ENCODE measurements at regions not wholly inside any gene's neighbourhood (a gene's known extent, or its start where the extent isn't known, plus 50 kb on each side); places are given as distances from the start of the nearest gene placed in this dataset.
"Not testable (repeated sequence)": the region's sequence is repeated elsewhere in the genome, so short reads cannot be mapped to it uniquely, and the experiment has no call there.

DNA sequence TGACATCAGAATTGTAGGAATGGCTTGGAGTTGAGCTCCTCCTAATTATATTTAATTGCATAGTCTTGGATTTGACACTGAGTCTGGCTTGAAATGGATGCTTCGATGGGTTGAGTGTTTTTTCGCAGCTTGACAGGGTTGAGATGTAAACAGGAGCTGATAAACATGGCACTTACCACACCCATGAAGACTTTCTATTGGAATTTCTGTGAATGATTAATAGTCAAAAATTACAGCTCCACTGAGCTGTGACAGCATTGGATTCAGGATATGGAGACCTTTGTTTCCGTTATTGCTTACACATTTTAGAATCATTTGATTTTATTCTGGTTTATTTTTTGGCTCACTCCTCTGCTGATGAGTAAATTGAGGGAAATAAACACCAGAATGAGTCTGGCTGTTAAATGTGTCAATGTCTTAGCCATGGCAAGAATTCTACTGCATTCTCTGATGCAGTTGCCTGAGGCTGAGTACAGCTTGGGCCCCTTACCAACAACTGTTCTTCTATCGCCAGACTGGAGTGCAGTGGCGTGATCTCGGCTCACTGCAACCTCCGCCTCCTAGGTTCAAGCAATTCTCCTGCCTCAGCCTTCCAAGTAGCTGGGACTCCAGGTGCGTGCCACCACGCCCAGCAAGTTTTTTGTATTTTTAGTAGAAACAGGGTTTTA lies 128.1 kb upstream of the DOK5 start:
- H3K27me3 ChIP-seq (ENCODE audit: control insufficient read depth, insufficient read depth, low read length), result no peaks in the 10 kb centered on the region
- H3K4me1 ChIP-seq (ENCODE audit: control insufficient read depth, low read depth, low read length), result peaks cover 24% of the 10 kb centered on the region
- H3K27ac ChIP-seq (ENCODE audit: low read length), result no peak overlapping the region
- no peaks in the 10 kb centered on the region for H3K36me3 ChIP-seq (ENCODE audit: control insufficient read depth, low read depth, low read length)
- H3K9ac ChIP-seq (ENCODE audit: low read length), result no peak overlapping the region
- H3K9me3 ChIP-seq (ENCODE audit: control insufficient read depth, low read depth, low read length), result no peaks in the 10 kb centered on the region
- H3K4me3 ChIP-seq (ENCODE audit: low read length), result no peak overlapping the region

DNA sequence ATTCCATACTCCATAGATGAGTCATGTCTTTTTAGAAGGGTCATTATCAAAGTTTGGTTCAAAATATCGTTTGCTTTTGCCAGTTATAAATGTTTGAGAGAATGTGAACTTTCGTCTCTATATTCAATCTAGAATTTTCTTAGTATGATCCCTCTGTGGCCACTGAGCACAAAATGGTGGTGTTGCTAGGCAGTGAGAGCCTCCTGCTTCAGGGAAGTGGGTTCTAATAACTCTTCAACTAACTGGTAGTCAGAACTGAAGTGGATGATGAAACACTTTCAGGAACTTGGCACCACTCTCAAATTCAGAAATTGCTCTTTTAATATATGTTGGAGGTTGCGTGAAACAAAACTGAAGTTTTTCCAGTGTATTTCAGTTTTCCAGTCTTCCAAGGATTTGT lies 125.0 kb upstream of the DOK5 start:
- Histone ChIP-seq H3K27ac (ENCODE audit: low read length) (no peak overlapping the region), H3K9me3 (ENCODE audit: control insufficient read depth, low read depth, low read length) (no peaks in the 10 kb centered on the region), H3K4me3 (ENCODE audit: low read length) (no peak overlapping the region), H3K9ac (ENCODE audit: low read length) (no peak overlapping the region), H3K27me3 (ENCODE audit: control insufficient read depth, insufficient read depth, low read length) (no peaks in the 10 kb centered on the region), H3K36me3 (ENCODE audit: control insufficient read depth, low read depth, low read length) (no peaks in the 10 kb centered on the region), H3K4me1 (ENCODE audit: control insufficient read depth, low read depth, low read length) (peaks cover 17% of the 10 kb centered on the region)

DNA sequence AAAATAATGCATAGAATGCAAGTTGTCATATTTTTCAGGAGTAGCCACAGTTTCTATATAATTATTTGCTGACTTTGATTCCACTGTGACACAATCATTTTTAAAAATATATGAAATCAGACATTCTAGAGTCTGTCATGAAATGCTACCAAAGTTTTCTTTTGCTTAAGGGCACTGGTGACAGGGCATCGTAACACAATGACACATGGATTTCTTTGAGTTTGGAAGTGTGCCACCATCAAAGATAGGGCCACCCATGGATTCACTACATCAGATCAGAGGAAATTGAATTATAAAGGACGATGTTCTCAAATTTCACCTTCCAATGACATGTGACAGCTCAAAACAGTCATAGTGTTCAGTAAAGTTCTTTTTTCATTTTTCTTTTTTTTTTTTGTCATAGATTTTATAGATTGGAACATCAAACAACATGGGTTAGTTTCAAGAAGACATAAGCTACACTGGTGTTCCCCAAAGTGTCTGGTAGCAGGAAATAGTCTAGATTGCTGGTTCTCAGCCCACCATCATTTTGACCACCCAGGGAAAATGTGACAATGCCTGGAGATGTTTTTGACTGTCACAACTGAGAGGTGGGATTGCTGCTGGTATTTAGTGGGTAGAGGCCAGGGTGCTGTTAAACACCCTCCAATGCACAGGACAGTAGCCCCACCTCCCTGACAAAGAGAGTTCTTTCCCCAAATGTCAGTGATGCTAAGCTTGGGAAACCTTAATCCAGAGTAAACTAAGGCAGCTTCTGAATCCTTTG lies 123.8 kb upstream of the DOK5 start:
- no peak overlapping the region for H3K27ac ChIP-seq (ENCODE audit: low read length)

DNA sequence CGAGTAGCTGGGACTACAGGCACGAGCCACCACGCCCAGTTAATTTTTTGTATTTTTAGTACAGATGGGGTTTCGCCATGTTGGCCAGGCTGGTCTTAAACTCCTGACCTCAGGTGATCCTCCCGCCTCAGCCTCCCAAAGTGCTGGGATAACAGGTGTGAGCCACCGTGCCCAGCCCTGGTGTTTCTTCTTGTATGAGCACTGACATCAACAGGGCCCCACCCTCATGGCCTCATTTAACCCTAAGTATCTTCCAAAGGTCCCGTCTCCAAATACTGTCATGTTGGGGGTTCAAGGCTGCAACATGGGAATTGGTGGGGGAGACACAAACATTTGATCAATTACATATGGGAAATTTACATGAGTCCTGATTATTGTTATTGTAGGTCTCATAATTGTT lies 122.9 kb upstream of the DOK5 start:
- H3K4me1 ChIP-seq (ENCODE audit: control insufficient read depth, low read depth, low read length); H3K27ac ChIP-seq (ENCODE audit: low read length); H3K27me3 ChIP-seq (ENCODE audit: control insufficient read depth, insufficient read depth, low read length); H3K9ac ChIP-seq (ENCODE audit: low read length); H3K4me3 ChIP-seq (ENCODE audit: low read length); H3K36me3 ChIP-seq (ENCODE audit: control insufficient read depth, low read depth, low read length); H3K9me3 ChIP-seq (ENCODE audit: control insufficient read depth, low read depth, low read length): not testable (repeated sequence)

More for the DNA sequence above, 123.8 kb upstream of the DOK5 start:
- H3K4me3 ChIP-seq (ENCODE audit: low read length), result no peak overlapping the region
- H3K4me1 ChIP-seq (ENCODE audit: control insufficient read depth, low read depth, low read length), result peaks cover 5% of the 10 kb centered on the region
- H3K36me3 ChIP-seq (ENCODE audit: control insufficient read depth, low read depth, low read length), result no peaks in the 10 kb centered on the region
- H3K9ac ChIP-seq (ENCODE audit: low read length), result no peak overlapping the region
- no peaks in the 10 kb centered on the region for H3K9me3 ChIP-seq (ENCODE audit: control insufficient read depth, low read depth, low read length)
- H3K27me3 ChIP-seq (ENCODE audit: control insufficient read depth, insufficient read depth, low read length), result no peaks in the 10 kb centered on the region

DNA sequence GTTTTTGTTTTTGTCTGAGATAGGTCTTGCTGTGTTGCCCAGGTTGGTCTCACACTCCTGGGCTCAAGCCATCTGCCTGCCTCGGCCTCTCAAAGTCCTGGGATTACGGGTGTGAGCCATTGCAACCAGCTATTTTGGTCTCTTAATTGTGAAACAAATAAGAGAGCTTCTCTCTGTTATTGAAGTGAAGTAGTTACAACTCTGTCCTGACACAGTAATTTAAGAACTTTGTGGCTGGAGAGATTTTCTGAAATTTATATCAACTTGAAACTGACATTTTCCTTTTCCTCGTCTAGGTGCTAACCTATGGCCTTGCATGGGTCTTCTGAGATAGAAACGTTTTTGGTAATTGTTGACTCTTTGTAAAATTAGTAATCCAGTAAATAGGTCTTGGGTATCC lies 122.1 kb upstream of the DOK5 start:
- Histone ChIP-seq H3K9ac (ENCODE audit: low read length) (no peak overlapping the region), H3K4me1 (ENCODE audit: control insufficient read depth, low read depth, low read length) (no peaks in the 10 kb centered on the region), H3K9me3 (ENCODE audit: control insufficient read depth, low read depth, low read length) (no peaks in the 10 kb centered on the region), H3K27me3 (ENCODE audit: control insufficient read depth, insufficient read depth, low read length) (no peaks in the 10 kb centered on the region), H3K4me3 (ENCODE audit: low read length) (no peak overlapping the region), H3K36me3 (ENCODE audit: control insufficient read depth, low read depth, low read length) (no peaks in the 10 kb centered on the region), H3K27ac (ENCODE audit: low read length) (no peak overlapping the region)

DNA sequence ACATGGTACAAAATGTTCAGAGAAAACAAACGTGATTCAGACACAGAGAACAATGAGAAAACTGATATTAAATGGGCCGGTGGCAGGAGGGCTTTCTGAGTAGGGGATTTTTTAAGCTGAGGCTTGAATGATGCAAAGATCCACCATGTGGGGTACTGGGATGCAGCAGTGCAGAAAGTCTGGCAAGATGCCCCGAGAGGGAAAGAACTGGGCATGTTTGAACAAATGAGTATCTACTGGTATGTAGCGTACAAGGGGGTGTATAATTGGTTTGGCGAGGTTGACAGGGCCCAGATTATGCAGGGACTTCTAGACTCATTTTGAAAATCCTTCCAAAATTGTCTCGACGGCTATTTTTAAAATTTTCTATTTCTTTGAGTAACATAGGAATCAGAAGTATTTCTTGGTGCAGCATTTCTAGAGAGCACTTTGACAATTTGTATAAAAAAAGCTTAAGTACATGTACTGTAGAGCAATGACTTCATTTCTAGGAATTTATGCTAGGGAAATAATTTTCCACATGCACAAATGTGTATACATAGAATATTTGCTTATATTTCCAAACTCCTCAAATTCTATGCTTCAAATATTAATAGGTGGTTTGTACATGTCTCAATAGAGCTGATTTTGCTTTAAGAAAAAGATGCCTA lies 119.6 kb upstream of the DOK5 start:
- no peak overlapping the region for H3K9ac ChIP-seq (ENCODE audit: low read length)
- no peaks in the 10 kb centered on the region for H3K27me3 ChIP-seq (ENCODE audit: control insufficient read depth, insufficient read depth, low read length)
- H3K27ac ChIP-seq (ENCODE audit: low read length), result no peak overlapping the region
- H3K4me1 ChIP-seq (ENCODE audit: control insufficient read depth, low read depth, low read length), result peaks cover 6% of the 10 kb centered on the region
- H3K36me3 ChIP-seq (ENCODE audit: control insufficient read depth, low read depth, low read length), result no peaks in the 10 kb centered on the region
- no peaks in the 10 kb centered on the region for H3K9me3 ChIP-seq (ENCODE audit: control insufficient read depth, low read depth, low read length)
- H3K4me3 ChIP-seq (ENCODE audit: low read length), result no peak overlapping the region

DNA sequence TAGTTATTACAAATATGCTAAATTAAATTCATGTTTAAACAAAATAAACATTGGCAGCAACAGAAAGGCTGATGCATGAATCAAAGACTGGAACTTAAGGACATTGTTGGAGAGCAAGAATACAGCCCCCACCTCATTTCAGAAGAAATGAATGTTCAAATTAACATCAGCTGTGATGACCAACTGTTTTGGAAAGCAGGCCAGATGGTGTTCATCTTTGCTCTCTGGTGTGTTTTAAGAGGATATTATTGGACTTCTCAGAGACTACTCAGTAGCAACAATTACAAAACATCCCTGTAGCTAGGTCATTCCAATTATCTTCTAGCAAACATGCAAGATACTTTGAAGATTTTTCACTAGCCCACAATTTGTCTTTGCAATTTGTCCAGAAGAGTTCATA lies 118.6 kb upstream of the DOK5 start:
- H3K9ac ChIP-seq (ENCODE audit: low read length), result no peak overlapping the region
- no peaks in the 10 kb centered on the region for H3K9me3 ChIP-seq (ENCODE audit: control insufficient read depth, low read depth, low read length)
- no peak overlapping the region for H3K4me3 ChIP-seq (ENCODE audit: low read length)
- H3K36me3 ChIP-seq (ENCODE audit: control insufficient read depth, low read depth, low read length), result no peaks in the 10 kb centered on the region
- peaks cover 10% of the 10 kb centered on the region for H3K4me1 ChIP-seq (ENCODE audit: control insufficient read depth, low read depth, low read length)
- no peaks in the 10 kb centered on the region for H3K27me3 ChIP-seq (ENCODE audit: control insufficient read depth, insufficient read depth, low read length)
- no peak overlapping the region for H3K27ac ChIP-seq (ENCODE audit: low read length)

DNA sequence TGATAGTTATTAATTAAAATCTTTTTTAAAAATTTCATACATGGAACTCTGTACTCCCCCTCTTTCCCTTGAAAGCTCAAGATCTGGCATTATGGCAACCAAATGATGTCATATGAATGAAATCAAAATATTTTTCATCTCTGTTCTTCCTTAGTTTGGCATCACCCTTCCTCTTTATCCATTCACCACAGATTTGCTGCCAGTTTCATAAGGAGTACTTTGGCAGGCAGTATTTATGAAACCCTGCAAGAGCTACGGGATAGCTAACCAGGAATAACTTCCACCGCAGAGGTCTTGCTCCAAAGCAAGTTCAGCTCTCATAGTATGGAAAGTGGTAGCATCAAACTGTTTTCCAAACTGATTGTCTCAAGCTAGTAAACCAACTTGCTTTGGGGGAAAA lies 113.9 kb upstream of the DOK5 start:
- Histone ChIP-seq H3K27ac (ENCODE audit: low read length) (no peak overlapping the region), H3K27me3 (ENCODE audit: control insufficient read depth, insufficient read depth, low read length) (no peaks in the 10 kb centered on the region), H3K36me3 (ENCODE audit: control insufficient read depth, low read depth, low read length) (no peaks in the 10 kb centered on the region), H3K4me1 (ENCODE audit: control insufficient read depth, low read depth, low read length) (peaks cover 10% of the 10 kb centered on the region), H3K9ac (ENCODE audit: low read length) (no peak overlapping the region), H3K9me3 (ENCODE audit: control insufficient read depth, low read depth, low read length) (no peaks in the 10 kb centered on the region), H3K4me3 (ENCODE audit: low read length) (no peak overlapping the region)

DNA sequence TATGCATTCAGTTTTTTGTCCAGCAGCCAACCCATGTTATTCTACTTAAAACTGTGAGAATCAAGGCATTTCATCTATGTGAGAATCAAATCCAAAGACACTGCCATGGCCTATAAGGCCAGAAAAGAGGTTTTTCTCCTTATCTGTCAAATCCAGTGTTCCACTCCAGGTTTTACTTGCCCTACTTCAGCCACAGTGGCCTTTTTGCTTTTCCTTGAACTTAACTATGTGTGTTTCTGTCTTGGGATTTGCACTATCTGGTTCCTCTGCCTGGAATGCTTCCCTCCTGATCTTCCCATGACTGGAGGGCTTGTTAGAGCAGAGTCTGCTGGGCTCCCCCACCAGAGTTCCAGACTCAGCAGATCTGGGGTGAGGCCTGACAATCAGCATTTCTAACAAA lies 113.1 kb upstream of the DOK5 start:
- H3K27me3 ChIP-seq (ENCODE audit: control insufficient read depth, insufficient read depth, low read length), result no peaks in the 10 kb centered on the region
- no peaks in the 10 kb centered on the region for H3K9me3 ChIP-seq (ENCODE audit: control insufficient read depth, low read depth, low read length)
- H3K27ac ChIP-seq (ENCODE audit: low read length), result no peak overlapping the region
- H3K4me1 ChIP-seq (ENCODE audit: control insufficient read depth, low read depth, low read length), result peaks cover 10% of the 10 kb centered on the region
- no peaks in the 10 kb centered on the region for H3K36me3 ChIP-seq (ENCODE audit: control insufficient read depth, low read depth, low read length)
- H3K4me3 ChIP-seq (ENCODE audit: low read length), result no peak overlapping the region
- H3K9ac ChIP-seq (ENCODE audit: low read length), result no peak overlapping the region

DNA sequence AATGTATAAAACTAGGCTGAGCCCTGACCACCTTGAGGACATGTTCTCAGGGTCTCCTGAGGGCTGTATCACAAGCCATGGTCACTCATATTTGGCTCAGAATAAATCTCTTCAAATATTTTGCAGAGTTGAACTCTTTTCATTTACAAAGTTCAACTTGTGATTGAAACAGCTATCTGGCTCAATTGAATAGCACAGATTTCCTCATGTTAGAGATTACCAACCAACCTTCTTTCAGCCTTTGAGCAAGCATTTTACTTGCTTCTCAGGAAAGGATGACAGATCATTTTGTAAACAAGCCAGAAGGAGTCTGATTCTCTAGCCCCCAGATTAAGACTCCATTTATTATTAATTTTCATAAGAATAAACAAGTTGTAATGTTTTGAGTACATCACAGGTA lies 111.0 kb upstream of the DOK5 start:
- H3K4me1 ChIP-seq (ENCODE audit: control insufficient read depth, low read depth, low read length), result peaks cover 17% of the 10 kb centered on the region
- no peak overlapping the region for H3K9ac ChIP-seq (ENCODE audit: low read length)
- no peaks in the 10 kb centered on the region for H3K9me3 ChIP-seq (ENCODE audit: control insufficient read depth, low read depth, low read length)
- H3K36me3 ChIP-seq (ENCODE audit: control insufficient read depth, low read depth, low read length), result no peaks in the 10 kb centered on the region
- H3K4me3 ChIP-seq (ENCODE audit: low read length), result no peak overlapping the region
- no peaks in the 10 kb centered on the region for H3K27me3 ChIP-seq (ENCODE audit: control insufficient read depth, insufficient read depth, low read length)
- no peak overlapping the region for H3K27ac ChIP-seq (ENCODE audit: low read length)

DNA sequence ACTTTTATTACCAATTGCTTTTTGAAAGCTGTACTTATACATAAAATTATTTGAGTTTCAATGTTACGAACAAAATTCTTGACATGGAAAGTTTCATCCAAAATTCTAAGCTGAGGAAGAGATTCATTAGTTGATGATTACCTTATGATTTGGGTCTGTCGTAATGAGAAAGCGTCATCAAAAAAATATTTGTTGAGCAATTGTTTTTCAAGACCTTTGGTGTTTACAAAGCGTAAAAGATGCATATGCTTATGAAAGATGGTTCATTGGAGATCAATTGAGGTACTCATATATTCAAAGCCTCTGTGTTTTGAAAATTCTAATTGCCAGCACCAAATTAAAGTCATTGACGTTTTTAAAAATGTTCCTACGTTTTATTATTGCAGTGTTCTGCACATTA lies 110.5 kb upstream of the DOK5 start:
- Histone ChIP-seq H3K27ac (ENCODE audit: low read length) (no peak overlapping the region), H3K4me3 (ENCODE audit: low read length) (no peak overlapping the region), H3K27me3 (ENCODE audit: control insufficient read depth, insufficient read depth, low read length) (no peaks in the 10 kb centered on the region), H3K9ac (ENCODE audit: low read length) (no peak overlapping the region), H3K36me3 (ENCODE audit: control insufficient read depth, low read depth, low read length) (no peaks in the 10 kb centered on the region), H3K9me3 (ENCODE audit: control insufficient read depth, low read depth, low read length) (no peaks in the 10 kb centered on the region), H3K4me1 (ENCODE audit: control insufficient read depth, low read depth, low read length) (peaks cover 13% of the 10 kb centered on the region)
